SJSA1 (cell line): ENCODE measurements at regions not wholly inside any gene's neighbourhood (a gene's known extent, or its start where the extent isn't known, plus 50 kb on each side); places are given as distances from the start of the nearest gene placed in this dataset.

Experiments used
- DNase-seq, 2 experiments: peaks; one replicate each; pipeline ENCODE4 v3.0.0-alpha.2; 2015 to 2020; ENCODE audit warnings: low spot score in 2 of 2, low read depth in 1 of 2
- H3K27ac ChIP-seq: fragments of 250-450 bp; sonication (Bioruptor Pico); 2 replicates; pipeline ENCODE4 v1.5.1; 2020; ENCODE audit warnings: mild to moderate bottlenecking, moderate library complexity
- H3K27me3 ChIP-seq: fragments of 250-450 bp; sonication (Bioruptor Pico); replicated peaks from 2 replicates; pipeline ENCODE4 v1.5.1; 2020; ENCODE audit warnings: mild to moderate bottlenecking, moderate library complexity
- H3K36me3 ChIP-seq: fragments of 250-450 bp; sonication (Bioruptor Pico); 2 replicates; pipeline ENCODE4 v1.5.1; 2020; ENCODE audit warnings: mild to moderate bottlenecking
- H3K4me1 ChIP-seq: fragments of 250-450 bp; sonication (Bioruptor Pico); replicated peaks from 2 replicates; pipeline ENCODE4 v1.6.1; 2021; ENCODE audit warnings: mild to moderate bottlenecking
- H3K4me3 ChIP-seq: fragments of 250-450 bp; sonication (Bioruptor Pico); 2 replicates; pipeline ENCODE4 v1.5.1; 2020; ENCODE audit warnings: mild to moderate bottlenecking
- H3K9me3 ChIP-seq: fragments of 250-450 bp; sonication (Bioruptor Pico); replicated peaks from 2 replicates; pipeline ENCODE4 v1.5.1; 2020; ENCODE audit warnings: mild to moderate bottlenecking

DNA sequence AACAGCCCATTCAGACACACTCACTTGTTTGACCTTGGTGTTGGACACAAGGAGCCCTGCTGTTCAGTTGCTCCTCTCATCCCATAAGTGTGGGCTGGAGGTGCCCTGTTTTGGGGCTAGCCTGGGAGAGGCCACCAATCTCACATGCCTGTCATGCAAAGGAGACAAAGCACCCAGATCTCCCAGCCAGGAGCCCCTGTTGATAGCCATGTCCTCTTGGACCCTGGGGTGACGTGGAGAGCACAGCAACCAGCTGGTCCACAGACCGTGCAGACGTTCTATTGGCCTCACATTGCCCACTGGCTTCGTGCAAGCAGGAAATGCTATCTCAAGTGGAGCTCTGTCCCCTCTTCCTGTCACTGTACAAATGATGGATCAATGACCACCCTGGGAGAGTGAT, 240.8 kb downstream of the RPS24 start:
- Histone ChIP-seq H3K36me3 (no peaks in the 10 kb centered on the region), H3K27me3 (no peaks in the 10 kb centered on the region), H3K27ac (no peak overlapping the region), H3K4me3 (no peak overlapping the region), H3K4me1 (no peaks in the 10 kb centered on the region), H3K9me3 (0 out of 2 replicates have a peak, but pooled peaks cover 2% of the 10 kb centered on the region)
- no peak for DNase-seq

DNA sequence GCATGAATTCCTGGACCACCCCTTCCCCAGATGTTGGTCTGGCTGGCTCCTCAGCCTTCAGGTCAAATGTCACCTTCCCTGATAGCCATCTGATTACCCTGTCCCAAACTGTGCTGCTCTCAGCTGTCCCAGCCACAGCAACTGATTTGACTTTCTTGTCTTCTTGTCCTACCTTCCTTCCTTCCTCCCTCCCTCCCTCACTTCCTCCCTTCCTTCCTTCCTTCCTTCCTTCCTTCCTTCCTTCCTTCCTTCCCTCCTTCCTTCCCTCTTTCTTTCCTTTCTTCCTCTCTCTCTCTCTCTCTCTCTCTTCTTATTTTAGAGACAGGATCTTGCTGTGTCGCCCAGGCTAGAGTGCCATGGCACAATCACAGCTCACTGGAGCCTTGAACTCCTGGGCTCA, 242.5 kb downstream of the RPS24 start:
- Histone ChIP-seq H3K4me3 (no peak overlapping the region), H3K36me3 (no peaks in the 10 kb centered on the region), H3K4me1 (no peaks in the 10 kb centered on the region), H3K27me3 (no peaks in the 10 kb centered on the region), H3K27ac (no peak overlapping the region), H3K9me3 (0 out of 2 replicates have a peak, but pooled peaks cover 2% of the 10 kb centered on the region)
- DNase-seq: no peak

DNA sequence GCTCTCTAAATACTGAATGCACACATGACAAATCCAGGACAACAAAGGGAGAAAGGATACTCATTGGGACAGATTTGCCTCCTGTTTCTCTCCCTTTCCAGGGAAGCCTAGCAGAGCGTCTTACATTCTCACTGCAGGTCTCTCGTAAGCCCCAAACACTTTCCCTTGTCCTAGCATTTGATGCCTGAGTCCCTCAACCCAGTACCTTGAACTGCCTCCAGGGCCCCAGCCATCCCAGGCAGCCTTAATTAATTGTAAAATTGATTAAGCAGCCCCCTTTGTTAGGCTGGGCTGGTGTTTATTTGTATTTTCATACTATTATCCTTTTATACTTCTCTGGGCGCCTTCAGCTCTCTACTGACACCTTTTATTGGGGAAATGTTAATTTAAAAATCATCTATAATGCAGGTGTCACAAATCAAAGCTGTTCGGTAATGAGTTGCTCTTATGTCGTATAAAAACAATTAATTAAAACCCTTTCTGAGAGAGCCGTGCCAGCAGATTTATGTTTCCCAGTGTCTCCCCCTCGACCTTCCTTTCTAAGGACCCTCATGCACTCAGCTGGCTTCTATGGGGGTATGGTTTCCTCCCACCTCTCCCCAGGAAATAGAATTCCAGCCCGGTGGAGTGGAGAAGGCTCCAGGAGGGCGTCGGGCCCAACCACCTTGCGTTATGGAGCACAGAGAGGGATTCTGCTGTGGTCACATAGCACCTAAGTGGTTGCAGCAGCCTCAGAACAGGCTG, 243.8 kb downstream of the RPS24 start:
- no peaks in the 10 kb centered on the region for H3K4me1 ChIP-seq

DNA sequence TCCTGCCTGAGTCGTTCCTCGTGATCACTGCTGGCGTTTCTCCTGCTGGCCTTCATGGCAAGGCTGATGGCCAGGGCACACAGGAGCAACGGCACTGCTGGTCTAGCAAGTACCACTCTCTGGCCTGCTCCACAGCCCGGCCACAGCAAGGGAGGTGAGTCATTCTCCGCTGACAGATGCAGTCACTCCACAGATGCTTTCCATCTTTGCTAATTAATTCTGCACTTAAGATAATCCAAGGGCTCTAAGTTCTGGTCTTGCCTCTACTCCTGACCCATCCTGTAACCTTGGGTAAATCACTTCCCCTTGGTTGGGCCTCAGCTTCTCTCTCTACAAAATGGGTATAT, 244.4 kb downstream of the RPS24 start:
- Histone ChIP-seq H3K36me3 (no peaks in the 10 kb centered on the region), H3K27ac (no peak overlapping the region), H3K9me3 (no peaks in the 10 kb centered on the region), H3K4me3 (no peak overlapping the region), H3K27me3 (no peaks in the 10 kb centered on the region), H3K4me1 (no peaks in the 10 kb centered on the region)
- DNase-seq: no peak

More for the DNA sequence above, 243.8 kb downstream of the RPS24 start:
- H3K27me3 ChIP-seq: no peaks in the 10 kb centered on the region
- no peak overlapping the region for H3K27ac ChIP-seq
- no peak overlapping the region for H3K4me3 ChIP-seq
- DNase-seq: no peak
- H3K36me3 ChIP-seq: no peaks in the 10 kb centered on the region
- H3K9me3 ChIP-seq: no peaks in the 10 kb centered on the region

DNA sequence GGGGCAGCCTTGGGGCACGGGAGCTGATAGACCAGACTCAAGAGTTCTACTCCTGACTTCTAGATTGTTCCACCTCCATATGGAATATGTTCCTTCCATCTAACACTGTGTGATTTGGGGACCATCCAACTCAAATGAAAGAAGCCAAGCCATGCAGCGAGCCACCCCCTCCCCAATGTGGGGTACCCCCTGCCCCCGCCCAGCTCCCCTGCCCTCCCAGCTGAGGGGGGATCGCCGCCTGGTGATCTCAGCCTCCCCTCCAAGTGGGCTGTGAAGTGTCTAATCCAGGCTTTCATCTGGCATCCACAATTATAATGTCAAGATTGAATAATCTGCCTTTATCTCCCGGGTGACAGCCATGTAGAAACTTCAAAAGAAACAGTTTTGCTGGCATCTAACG, 246.1 kb downstream of the RPS24 start:
- DNase-seq: no peak
- Histone ChIP-seq H3K4me1 (no peaks in the 10 kb centered on the region), H3K36me3 (no peaks in the 10 kb centered on the region), H3K4me3 (no peak overlapping the region), H3K9me3 (no peaks in the 10 kb centered on the region), H3K27ac (no peak overlapping the region), H3K27me3 (no peaks in the 10 kb centered on the region)

DNA sequence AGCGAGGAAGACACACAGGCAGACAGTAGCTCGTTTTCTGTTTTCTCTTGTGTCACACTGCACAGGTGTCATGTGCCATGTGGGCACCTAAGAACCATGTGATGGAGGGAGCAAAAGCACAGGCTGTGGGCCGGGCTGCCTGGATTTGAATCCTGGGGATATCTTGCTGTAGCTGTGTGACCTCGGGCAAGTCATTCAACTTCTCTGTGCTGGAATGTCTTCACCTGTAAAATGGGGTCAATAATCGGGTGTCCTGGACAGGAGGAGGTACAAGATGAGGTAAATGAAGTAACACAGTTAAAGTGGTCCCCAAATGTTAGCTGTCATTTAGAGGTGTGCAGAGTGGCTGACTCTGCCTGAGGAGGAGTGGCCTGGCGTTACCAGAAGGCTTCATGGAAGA, 246.9 kb downstream of the RPS24 start:
- Histone ChIP-seq H3K4me3 (no peak overlapping the region), H3K9me3 (no peaks in the 10 kb centered on the region)

DNA sequence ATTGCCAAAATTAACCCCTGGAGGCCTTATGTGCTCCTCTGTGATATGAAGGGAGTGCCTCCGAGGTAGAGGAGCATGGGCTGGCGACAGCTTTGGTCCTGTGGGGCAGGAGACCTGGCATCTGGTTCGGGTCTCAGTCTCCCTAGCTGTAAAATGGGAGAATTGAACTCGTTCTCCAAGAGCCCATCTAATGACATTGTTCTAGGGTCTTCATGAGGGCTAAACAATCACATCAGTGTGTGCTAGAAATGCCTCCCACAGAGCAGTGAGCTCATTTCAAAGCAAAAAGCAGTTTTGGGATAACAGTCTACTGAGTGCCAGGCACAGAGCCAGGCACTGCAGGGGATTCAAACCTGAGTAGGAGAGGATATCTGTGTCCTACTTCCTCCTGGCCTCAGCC, 248.0 kb downstream of the RPS24 start:
- Histone ChIP-seq H3K36me3 (no peaks in the 10 kb centered on the region), H3K9me3 (no peaks in the 10 kb centered on the region), H3K4me3 (no peak overlapping the region), H3K27ac (no peak overlapping the region), H3K4me1 (no peaks in the 10 kb centered on the region), H3K27me3 (no peaks in the 10 kb centered on the region)
- no peak for DNase-seq

More for the DNA sequence above, 246.9 kb downstream of the RPS24 start:
- H3K27me3 ChIP-seq: no peaks in the 10 kb centered on the region
- H3K36me3 ChIP-seq: no peaks in the 10 kb centered on the region
- H3K27ac ChIP-seq: no peak overlapping the region
- DNase-seq: no peak
- H3K4me1 ChIP-seq: no peaks in the 10 kb centered on the region

DNA sequence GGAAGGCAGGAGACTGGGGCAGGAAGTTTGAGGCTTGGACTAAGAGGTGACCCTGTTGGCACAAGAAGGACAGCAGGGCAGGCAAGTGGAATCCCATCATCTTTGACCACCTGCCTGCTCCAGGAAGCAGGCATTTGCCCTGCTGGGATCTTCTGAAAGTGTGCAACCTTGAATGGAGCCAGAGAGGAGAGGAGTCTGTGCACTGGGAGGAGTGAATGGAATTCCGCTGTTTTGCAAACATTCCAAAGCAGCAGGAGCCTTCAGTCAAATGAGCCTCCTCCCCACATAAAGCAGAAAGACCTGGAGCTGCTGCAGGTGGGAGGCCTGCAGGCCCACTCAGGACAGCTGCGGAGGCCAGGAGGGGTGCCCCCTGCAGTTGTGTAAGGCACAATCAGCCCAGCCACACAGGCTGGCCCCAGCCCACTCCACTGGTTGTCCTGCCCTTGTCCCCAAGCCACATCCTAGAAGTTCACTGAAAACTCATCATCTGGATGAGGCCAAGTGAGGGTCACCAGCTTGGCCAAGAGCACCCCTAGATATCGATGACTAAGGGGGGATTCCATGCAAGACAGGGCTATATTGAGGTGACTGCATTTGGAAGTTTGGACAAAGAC, 249.5 kb downstream of the RPS24 start:
- no peak for DNase-seq
- H3K4me1 ChIP-seq: no peaks in the 10 kb centered on the region
- no peak overlapping the region for H3K4me3 ChIP-seq
- no peaks in the 10 kb centered on the region for H3K9me3 ChIP-seq
- no peaks in the 10 kb centered on the region for H3K27me3 ChIP-seq
- H3K36me3 ChIP-seq: no peaks in the 10 kb centered on the region
- no peak overlapping the region for H3K27ac ChIP-seq

DNA sequence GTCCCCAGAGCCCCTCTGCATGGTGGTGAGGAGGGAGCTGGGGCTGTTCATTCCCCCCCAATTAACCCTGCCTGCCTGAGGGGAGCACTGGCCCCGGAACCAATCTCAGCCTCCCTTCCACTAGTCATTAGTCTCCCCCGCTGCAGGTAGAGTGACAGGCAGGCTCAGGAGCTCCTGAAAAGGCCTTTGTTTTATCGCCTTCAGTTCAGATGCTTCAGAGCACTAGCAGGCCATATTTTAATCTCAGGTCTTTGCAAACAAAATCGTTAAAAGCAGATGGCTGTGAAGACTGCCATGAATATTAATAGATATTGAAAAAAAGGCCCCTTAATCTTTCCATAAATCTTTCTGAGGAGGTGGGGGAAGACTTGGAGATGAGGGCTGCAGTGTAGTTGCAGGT, 250.7 kb downstream of the RPS24 start:
- no peaks in the 10 kb centered on the region for H3K36me3 ChIP-seq
- H3K27me3 ChIP-seq: no peaks in the 10 kb centered on the region
- H3K9me3 ChIP-seq: no peaks in the 10 kb centered on the region
- no peak for DNase-seq
- no peak overlapping the region for H3K27ac ChIP-seq
- H3K4me1 ChIP-seq: no peaks in the 10 kb centered on the region
- H3K4me3 ChIP-seq: no peak overlapping the region

DNA sequence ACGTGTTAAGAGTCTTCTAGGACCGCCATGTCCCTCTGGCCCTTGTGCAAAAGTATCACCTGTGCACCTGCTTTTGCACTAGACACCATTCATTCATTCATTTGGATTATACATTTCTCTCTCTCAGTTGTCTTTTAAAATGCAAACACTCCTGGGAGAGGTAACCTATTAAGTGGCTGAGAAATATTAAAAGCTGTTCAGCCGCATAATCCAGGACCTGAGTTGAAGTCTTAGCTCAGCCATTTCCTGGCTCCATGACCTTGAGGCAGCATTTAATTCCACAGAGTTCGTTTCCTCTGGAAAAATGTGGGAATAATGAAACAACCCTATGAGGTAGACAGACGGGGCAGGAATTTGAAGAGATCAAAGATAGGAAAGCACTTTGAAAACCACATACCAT, 251.6 kb downstream of the RPS24 start:
- no peaks in the 10 kb centered on the region for H3K27me3 ChIP-seq
- H3K36me3 ChIP-seq: no peaks in the 10 kb centered on the region
- H3K27ac ChIP-seq: no peak overlapping the region
- no peaks in the 10 kb centered on the region for H3K9me3 ChIP-seq
- no peak overlapping the region for H3K4me3 ChIP-seq
- no peaks in the 10 kb centered on the region for H3K4me1 ChIP-seq
- no peak for DNase-seq

DNA sequence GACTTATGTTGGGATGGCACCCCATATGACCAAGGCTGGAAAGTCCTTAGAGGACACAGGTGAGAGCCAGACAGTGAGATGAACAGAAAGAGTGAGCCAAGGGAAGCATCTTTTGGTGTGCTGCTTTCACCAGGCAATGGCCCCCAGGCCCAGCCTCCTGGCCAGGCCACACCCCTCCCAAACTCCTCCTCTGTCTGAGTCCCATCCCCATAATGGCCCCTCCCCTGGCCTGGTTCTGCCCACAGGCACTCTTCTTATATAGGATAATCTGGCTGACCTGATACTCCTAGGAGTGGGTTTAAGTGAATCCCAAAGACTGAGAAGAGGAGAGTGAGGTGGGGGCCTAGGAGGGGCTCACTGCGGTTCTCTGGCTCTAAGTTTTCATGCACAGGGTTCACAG, 252.5 kb downstream of the RPS24 start:
- no peaks in the 10 kb centered on the region for H3K4me1 ChIP-seq
- no peaks in the 10 kb centered on the region for H3K9me3 ChIP-seq
- no peaks in the 10 kb centered on the region for H3K36me3 ChIP-seq
- no peak overlapping the region for H3K4me3 ChIP-seq
- DNase-seq: no peak
- no peak overlapping the region for H3K27ac ChIP-seq
- H3K27me3 ChIP-seq: no peaks in the 10 kb centered on the region

DNA sequence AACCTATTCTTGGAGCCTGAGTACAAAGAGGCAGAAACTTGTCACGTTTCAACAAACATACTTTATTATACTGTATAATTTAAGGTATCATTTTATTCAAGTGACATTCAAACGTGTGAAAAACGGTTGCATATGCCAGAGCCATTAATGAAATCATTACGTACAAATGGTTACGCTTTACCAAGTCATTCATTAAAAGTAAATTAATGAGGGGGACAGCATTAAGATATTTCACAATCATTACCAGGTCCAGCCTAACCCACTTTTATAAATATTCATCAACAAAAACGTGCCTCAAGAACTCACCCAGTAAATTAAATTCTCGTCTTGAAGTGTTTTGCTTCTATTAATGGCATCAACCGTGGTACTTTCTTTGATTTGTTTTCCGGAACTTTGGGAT, 253.0 kb downstream of the RPS24 start:
- no peak for DNase-seq
- Histone ChIP-seq H3K36me3 (no peaks in the 10 kb centered on the region), H3K4me3 (no peak overlapping the region), H3K27ac (no peak overlapping the region), H3K9me3 (no peaks in the 10 kb centered on the region), H3K4me1 (no peaks in the 10 kb centered on the region), H3K27me3 (no peaks in the 10 kb centered on the region)

DNA sequence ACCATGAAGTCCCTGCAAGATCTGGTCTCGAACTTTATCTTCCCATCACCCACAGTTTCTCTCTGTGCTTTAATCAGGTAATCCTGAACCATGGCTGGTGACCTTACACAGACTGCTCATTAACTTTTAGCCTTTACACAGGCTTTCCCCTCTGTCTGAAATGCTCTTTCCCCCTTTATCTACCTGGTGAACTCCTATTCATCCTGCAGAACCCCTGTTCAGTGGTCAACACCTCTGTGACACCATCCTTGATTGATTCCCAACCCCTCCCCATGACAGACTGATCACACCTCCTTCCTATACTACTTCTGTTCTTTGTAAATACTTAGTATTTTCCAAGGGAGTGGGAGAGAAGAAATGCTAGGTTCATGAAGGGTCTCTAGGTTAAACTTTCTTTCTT, 254.0 kb downstream of the RPS24 start:
- H3K9me3 ChIP-seq: no peaks in the 10 kb centered on the region
- no peaks in the 10 kb centered on the region for H3K27me3 ChIP-seq
- no peak overlapping the region for H3K27ac ChIP-seq
- no peak overlapping the region for H3K4me3 ChIP-seq
- no peaks in the 10 kb centered on the region for H3K4me1 ChIP-seq
- no peaks in the 10 kb centered on the region for H3K36me3 ChIP-seq
- DNase-seq: no peak

DNA sequence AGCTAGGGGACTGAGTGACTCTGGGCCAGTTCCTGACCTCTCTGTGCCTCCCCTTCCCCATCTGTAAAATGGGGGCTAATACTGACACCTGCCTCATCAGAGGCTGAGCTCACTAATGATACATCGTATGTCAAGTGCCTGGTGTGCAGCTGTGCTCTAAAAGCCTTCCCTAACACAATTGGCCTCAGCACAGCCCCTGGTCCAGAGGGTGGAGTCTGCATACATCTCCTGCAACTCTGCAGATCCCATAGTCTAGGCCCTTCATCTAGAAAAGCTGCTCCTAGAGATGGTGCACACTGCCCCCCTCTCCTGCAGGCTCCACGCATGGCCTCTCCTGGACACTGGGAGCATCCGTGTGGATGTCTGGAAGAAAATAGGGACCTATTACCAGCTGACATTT, 255.0 kb downstream of the RPS24 start:
- no peak for DNase-seq
- Histone ChIP-seq H3K9me3 (no peaks in the 10 kb centered on the region), H3K4me1 (no peaks in the 10 kb centered on the region), H3K27ac (no peak overlapping the region), H3K36me3 (no peaks in the 10 kb centered on the region), H3K4me3 (no peak overlapping the region), H3K27me3 (no peaks in the 10 kb centered on the region)
